ENCODE measurements at regions not wholly inside any gene's neighbourhood (a gene's known extent, or its start where the extent isn't known, plus 50 kb on each side); places are given as distances from the start of the nearest gene placed in this dataset.

DNA sequence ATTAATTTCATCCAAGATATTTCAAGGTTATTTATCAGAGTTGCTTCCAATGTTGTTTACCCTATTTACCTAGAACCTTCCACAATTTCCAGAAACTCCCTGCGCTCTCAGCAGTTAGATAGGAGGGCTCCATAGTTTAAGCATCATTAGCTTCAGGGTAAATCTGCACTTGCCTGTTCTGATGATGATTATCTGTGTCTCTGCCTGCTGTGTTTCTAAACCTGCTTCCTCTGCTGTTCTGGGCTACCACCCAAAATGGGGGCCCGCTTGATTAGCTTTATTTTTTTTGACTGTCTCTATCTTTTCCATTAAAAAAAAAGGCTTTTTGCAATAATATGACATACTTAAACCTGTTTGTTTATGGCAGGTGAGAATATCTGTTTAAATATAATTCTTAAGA is 472.4 kb downstream of the DIPK2A start:
- Histone ChIP-seq H3K36me3 (ENCODE audit: insufficient read depth, low read length) (no peaks in the 10 kb centered on the region), H3K4me3 (ENCODE audit: low read depth, low read length, poor library complexity, severe bottlenecking) (no peak overlapping the region), H3K9me2 (ENCODE audit: low read depth, low read length) (no peaks in the 10 kb centered on the region), H4K20me1 (ENCODE audit: insufficient read depth, low read length) (no peaks in the 10 kb centered on the region), H3F3A (ENCODE audit: insufficient read depth, low read length) (no peaks in the 10 kb centered on the region), H3K4me2 (ENCODE audit: low read length) (no peak overlapping the region), H3K27ac (ENCODE audit: low read depth, low read length, poor library complexity, severe bottlenecking) (no peak overlapping the region), H3K79me2 (ENCODE audit: insufficient read depth, low read length) (no peaks in the 10 kb centered on the region), H3K4me1 (ENCODE audit: insufficient read depth, low read length, severe bottlenecking) (no peaks in the 10 kb centered on the region), H3K9ac (ENCODE audit: low read length) (no peak overlapping the region), H2AFZ (ENCODE audit: low read length) (no peak overlapping the region), H3K27me3 (ENCODE audit: insufficient read depth, low read length) (no peaks in the 10 kb centered on the region), H3K9me3 (ENCODE audit: low read length) (no peaks in the 10 kb centered on the region)
- no peak for TF ChIP-seq EZH2 (IDR thresholded peaks at IDR 0.05; ENCODE audit: borderline replicate concordance, low read length)
- TF ChIP-seq CTCF (IDR thresholded peaks at IDR 0.05; ENCODE audit: low read length), result no peak

GRCh38 chr3:144444546-144444945 is 472.9 kb downstream of the DIPK2A start:
- no peaks in the 10 kb centered on the region for H3K9me3 ChIP-seq (ENCODE audit: low read length)
- H3K36me3 ChIP-seq (ENCODE audit: insufficient read depth, low read length), result no peaks in the 10 kb centered on the region
- no peaks in the 10 kb centered on the region for H3K4me1 ChIP-seq (ENCODE audit: insufficient read depth, low read length, severe bottlenecking)
- H3K79me2 ChIP-seq (ENCODE audit: insufficient read depth, low read length), result no peaks in the 10 kb centered on the region
- no peak overlapping the region for H3K9ac ChIP-seq (ENCODE audit: low read length)
- H3K4me2 ChIP-seq (ENCODE audit: low read length), result no peak overlapping the region
- H3K4me3 ChIP-seq (ENCODE audit: low read depth, low read length, poor library complexity, severe bottlenecking), result no peak overlapping the region
- H3K27ac ChIP-seq (ENCODE audit: low read depth, low read length, poor library complexity, severe bottlenecking), result no peak overlapping the region
- H3K9me2 ChIP-seq (ENCODE audit: low read depth, low read length), result no peaks in the 10 kb centered on the region
- no peaks in the 10 kb centered on the region for H3F3A ChIP-seq (ENCODE audit: insufficient read depth, low read length)
- TF ChIP-seq EZH2 (IDR thresholded peaks at IDR 0.05; ENCODE audit: borderline replicate concordance, low read length) (no peak), CTCF (IDR thresholded peaks at IDR 0.05; ENCODE audit: low read length) (no peak)
- H2AFZ ChIP-seq (ENCODE audit: low read length), result no peak overlapping the region
- no peaks in the 10 kb centered on the region for H4K20me1 ChIP-seq (ENCODE audit: insufficient read depth, low read length)
- no peaks in the 10 kb centered on the region for H3K27me3 ChIP-seq (ENCODE audit: insufficient read depth, low read length)

- H2AFZ ChIP-seq (ENCODE audit: low read length), result no peak overlapping the region
- no peaks in the 10 kb centered on the region for H3F3A ChIP-seq (ENCODE audit: insufficient read depth, low read length)
- H3K4me2 ChIP-seq (ENCODE audit: low read length), result no peak overlapping the region
- H3K9me3 ChIP-seq (ENCODE audit: low read length), result no peaks in the 10 kb centered on the region
- H4K20me1 ChIP-seq (ENCODE audit: insufficient read depth, low read length), result no peaks in the 10 kb centered on the region
- H3K79me2 ChIP-seq (ENCODE audit: insufficient read depth, low read length), result no peaks in the 10 kb centered on the region
- no peaks in the 10 kb centered on the region for H3K27me3 ChIP-seq (ENCODE audit: insufficient read depth, low read length)
- no peaks in the 10 kb centered on the region for H3K36me3 ChIP-seq (ENCODE audit: insufficient read depth, low read length)
- H3K4me1 ChIP-seq (ENCODE audit: insufficient read depth, low read length, severe bottlenecking), result no peaks in the 10 kb centered on the region
- no peak overlapping the region for H3K4me3 ChIP-seq (ENCODE audit: low read depth, low read length, poor library complexity, severe bottlenecking)
- no peaks in the 10 kb centered on the region for H3K9me2 ChIP-seq (ENCODE audit: low read depth, low read length)
- no peak for TF ChIP-seq EZH2 (IDR thresholded peaks at IDR 0.05; ENCODE audit: borderline replicate concordance, low read length)
- H3K9ac ChIP-seq (ENCODE audit: low read length), result no peak overlapping the region
- H3K27ac ChIP-seq (ENCODE audit: low read depth, low read length, poor library complexity, severe bottlenecking), result no peak overlapping the region
Measured at GRCh38 chr3:144455841-144456440, 484.3 kb downstream of the DIPK2A start.

DNA sequence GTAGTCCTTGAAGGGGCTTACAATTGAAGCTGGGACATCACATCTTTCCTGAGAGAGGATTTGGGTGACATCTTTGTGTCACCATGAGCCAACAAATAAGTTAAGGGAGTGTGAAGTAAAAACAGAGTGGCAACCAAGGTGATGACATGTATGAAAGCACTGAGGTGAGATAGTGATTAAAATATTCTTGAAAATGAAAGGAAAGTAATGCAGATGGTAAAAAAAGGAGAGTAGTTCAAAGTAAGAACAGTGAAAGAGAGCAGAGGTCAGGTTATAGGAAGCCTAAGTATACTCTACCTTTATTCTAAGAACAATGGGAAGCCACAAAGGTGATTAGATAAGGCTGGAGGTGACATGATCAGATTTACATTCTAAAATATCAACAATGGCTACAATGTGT is 486.1 kb downstream of the DIPK2A start:
- Histone ChIP-seq H3F3A (ENCODE audit: insufficient read depth, low read length) (no peaks in the 10 kb centered on the region), H3K4me2 (ENCODE audit: low read length) (no peak overlapping the region), H3K9ac (ENCODE audit: low read length) (no peak overlapping the region), H3K9me2 (ENCODE audit: low read depth, low read length) (no peaks in the 10 kb centered on the region), H4K20me1 (ENCODE audit: insufficient read depth, low read length) (no peaks in the 10 kb centered on the region), H3K27ac (ENCODE audit: low read depth, low read length, poor library complexity, severe bottlenecking) (no peak overlapping the region), H3K4me3 (ENCODE audit: low read depth, low read length, poor library complexity, severe bottlenecking) (no peak overlapping the region), H3K79me2 (ENCODE audit: insufficient read depth, low read length) (no peaks in the 10 kb centered on the region), H3K4me1 (ENCODE audit: insufficient read depth, low read length, severe bottlenecking) (no peaks in the 10 kb centered on the region), H3K27me3 (ENCODE audit: insufficient read depth, low read length) (no peaks in the 10 kb centered on the region), H3K9me3 (ENCODE audit: low read length) (no peaks in the 10 kb centered on the region), H3K36me3 (ENCODE audit: insufficient read depth, low read length) (no peaks in the 10 kb centered on the region), H2AFZ (ENCODE audit: low read length) (no peak overlapping the region)
- TF ChIP-seq CTCF (IDR thresholded peaks at IDR 0.05; ENCODE audit: low read length) (no peak), EZH2 (IDR thresholded peaks at IDR 0.05; ENCODE audit: borderline replicate concordance, low read length) (no peak)
